ENCODE measurements at regions not wholly inside any gene's neighbourhood (a gene's known extent, or its start where the extent isn't known, plus 50 kb on each side); places are given as distances from the start of the nearest gene placed in this dataset.
A peak's percentile ranks its signal among the peaks of the same experiment; 100 is the strongest.
"Not testable (repeated sequence)": the region's sequence is repeated elsewhere in the genome, so short reads cannot be mapped to it uniquely, and the experiment has no call there.

DNA sequence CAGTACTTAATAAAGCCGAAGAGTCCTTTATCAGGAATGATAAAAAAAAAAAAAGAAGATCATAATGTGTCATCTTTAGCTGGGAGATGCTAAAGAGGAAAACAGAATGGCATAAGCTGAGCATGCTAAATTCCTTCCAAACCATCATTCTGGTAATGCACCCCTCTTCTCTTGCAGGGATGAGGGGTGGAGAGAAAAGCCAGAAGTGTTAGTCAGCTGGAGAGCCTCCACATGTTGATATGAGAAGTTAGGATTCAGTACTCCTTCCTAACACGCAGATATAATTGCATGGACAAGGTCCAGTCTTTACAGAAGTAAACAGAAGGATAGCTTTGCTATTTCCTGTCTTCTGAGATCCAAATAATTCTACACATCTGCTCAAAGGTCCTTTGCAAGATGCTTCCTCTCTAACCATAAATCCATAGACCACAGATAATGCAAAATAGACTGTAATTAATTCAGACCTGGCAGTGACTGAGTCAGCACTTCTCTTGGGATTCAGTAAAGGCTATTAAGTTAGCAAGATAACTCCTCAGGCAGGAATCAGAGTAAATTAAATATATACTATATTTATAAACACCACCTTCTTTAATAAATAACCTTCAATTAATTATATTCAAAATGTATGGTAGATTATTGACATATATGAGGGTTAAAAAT is 930.0 kb upstream of the KLHL29 start:
- TF ChIP-seq CTCF (IDR thresholded peaks at IDR 0.05): no peak
- H3K4me1 ChIP-seq: no peaks in the 10 kb centered on the region
- H3K9me3 ChIP-seq: no peaks in the 10 kb centered on the region
- H3K27me3 ChIP-seq: no peaks in the 10 kb centered on the region
- intact Hi-C loops (cut with DNase I): no loop called here
- ATAC-seq: no peak
- 55 to 72% methylated on average over 2 of the region's 2 CpGs for WGBS, 2 donors
- no peaks in the 10 kb centered on the region for H3K36me3 ChIP-seq
- FAIRE-seq: no peak
- no peak for DNase-seq
- no peak overlapping the region for H3K27ac ChIP-seq
- no peak overlapping the region for H3K4me3 ChIP-seq

DNA sequence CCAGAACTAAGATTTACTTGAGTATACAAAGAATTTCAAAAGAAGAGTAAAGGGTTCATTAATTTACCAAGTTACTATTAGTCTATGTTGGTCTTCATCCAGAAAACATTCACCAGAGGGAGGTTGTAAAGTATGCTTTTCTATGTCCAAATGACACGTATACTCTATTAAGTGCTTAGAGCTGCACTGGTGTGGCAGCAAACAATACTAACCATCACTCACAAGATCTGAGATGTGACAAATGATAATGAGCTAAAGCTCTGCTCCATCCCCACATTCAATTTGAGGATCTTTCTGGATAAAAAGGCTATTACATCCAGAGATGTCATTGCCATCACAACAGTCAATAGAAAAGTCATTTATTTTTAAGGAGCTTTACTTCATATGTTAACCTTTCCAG is 926.5 kb upstream of the KLHL29 start:
- no peak for FAIRE-seq
- ATAC-seq: no peak
- DNase-seq: no peak

DNA sequence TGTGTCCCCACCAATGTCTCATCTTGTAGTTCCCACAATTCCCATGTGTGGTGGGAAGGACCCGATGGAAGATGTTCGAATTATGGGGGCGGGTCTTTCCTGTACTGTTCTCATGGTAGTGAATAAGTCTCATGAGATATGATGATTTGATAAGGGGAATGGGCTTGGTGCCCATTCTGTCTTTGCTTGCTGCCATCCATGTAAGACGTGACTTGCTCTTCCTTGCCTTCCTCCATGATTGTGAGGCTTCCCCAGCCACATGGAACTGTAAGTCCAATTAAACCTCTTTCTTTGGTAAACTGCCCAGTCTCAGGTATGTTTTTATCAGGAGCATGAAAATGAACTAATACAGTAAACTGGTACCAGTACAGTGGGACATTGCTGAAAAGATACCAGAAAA is 909.9 kb upstream of the KLHL29 start:
- DNase-seq; ATAC-seq; intact Hi-C loops (cut with DNase I); H3K4me3 ChIP-seq; H3K4me1 ChIP-seq; FAIRE-seq; H3K36me3 ChIP-seq; H3K9me3 ChIP-seq; H3K27me3 ChIP-seq; H3K27ac ChIP-seq: not testable (repeated sequence)
- WGBS, 2 donors: 71 to 79% methylated on average over 4 of the region's 4 CpGs

More for the DNA sequence above, 926.5 kb upstream of the KLHL29 start:
- no peak overlapping the region for H3K4me3 ChIP-seq
- no peak for TF ChIP-seq CTCF (IDR thresholded peaks at IDR 0.05)
- H3K36me3 ChIP-seq: no peaks in the 10 kb centered on the region
- no peaks in the 10 kb centered on the region for H3K4me1 ChIP-seq
- WGBS, 2 donors: 18 to 33% methylated on average over 1 of the region's 1 CpG
- no peaks in the 10 kb centered on the region for H3K27me3 ChIP-seq
- intact Hi-C loops (cut with DNase I): no loop called here
- H3K27ac ChIP-seq: no peak overlapping the region
- H3K9me3 ChIP-seq: no peaks in the 10 kb centered on the region

DNA sequence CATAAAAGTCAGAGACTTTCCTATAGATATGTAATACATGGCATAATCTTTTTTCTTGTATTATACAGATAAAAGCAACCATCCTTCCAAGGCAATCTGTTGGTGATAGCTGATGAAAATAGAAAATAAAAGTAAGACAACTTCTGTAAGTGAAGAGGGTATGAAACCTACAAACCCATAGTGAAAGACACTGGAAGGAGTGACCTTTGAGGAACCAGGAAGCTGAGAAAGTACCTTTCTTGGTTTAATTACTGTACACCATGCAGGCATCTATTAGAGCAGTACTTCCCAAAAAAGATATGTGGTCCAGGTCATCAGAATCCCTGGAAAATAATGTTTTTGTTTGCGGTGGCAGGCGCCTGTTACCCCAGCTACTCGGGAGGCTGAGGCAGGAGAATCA is 906.6 kb upstream of the KLHL29 start:
- H3K27ac ChIP-seq: no peak overlapping the region
- intact Hi-C loops (cut with DNase I): no loop called here
- ATAC-seq: no peak
- WGBS, 2 donors: 68 to 76% methylated on average over 3 of the region's 3 CpGs
- no peaks in the 10 kb centered on the region for H3K9me3 ChIP-seq
- H3K4me1 ChIP-seq: no peaks in the 10 kb centered on the region
- no peak for FAIRE-seq
- no peak for DNase-seq
- H3K36me3 ChIP-seq: no peaks in the 10 kb centered on the region
- TF ChIP-seq CTCF (IDR thresholded peaks at IDR 0.05): no peak
- no peak overlapping the region for H3K4me3 ChIP-seq
- no peaks in the 10 kb centered on the region for H3K27me3 ChIP-seq

DNA sequence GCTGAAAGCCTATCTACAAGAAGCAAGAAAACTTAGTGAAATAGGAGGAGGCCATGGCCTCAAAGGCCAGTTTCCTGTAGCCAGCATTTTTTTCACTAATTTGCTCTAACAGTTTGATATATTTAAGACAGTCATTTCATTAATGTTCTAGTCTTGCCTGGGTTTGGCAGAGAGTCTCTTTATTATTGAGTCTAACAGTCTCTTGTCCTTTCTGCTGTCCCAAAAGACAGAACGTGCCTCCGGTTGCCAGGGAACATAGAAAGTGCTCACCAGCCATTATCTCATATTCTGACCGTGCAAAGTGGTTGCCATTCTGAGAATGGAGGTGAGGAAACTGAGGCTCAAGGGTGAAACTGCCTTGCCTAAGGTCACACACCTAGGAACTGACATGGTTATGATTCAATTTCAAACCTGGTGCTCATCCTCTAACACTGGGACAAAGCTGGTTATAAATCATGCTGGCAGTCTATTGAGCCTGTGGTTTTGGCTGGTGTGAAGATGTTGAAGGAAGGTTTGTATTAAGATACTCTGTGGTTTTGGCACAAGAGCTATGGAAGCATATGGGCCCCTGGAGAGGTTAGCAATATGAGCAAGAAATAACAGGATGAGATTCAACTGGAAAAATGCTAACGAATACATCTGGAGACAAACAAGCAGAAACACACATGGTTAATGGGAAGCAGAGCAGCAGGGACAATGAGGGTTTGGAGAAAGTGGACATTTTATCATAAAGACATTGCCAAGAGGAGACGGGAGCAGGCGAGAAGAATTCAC is 903.3 kb upstream of the KLHL29 start:
- Histone ChIP-seq H3K27me3 (no peaks in the 10 kb centered on the region), H3K4me1 (no peaks in the 10 kb centered on the region), H3K36me3 (no peaks in the 10 kb centered on the region), H3K9me3 (no peaks in the 10 kb centered on the region), H3K27ac (no peak overlapping the region), H3K4me3 (no peak overlapping the region)
- ATAC-seq (peak in 1 of 4 donors; percentile 31), FAIRE-seq (no peak), DNase-seq (no peak)
- intact Hi-C loops (cut with DNase I): no loop called here
- no peak for TF ChIP-seq CTCF (IDR thresholded peaks at IDR 0.05)
- 64 to 75% methylated on average over 6 of the region's 6 CpGs for WGBS, 2 donors

All from pancreas (tissue), 10 donors.